Chondrocyte (in vitro differentiated cells): ENCODE measurements at regions not wholly inside any gene's neighbourhood (a gene's known extent, or its start where the extent isn't known, plus 50 kb on each side); places are given as distances from the start of the nearest gene placed in this dataset.

Experiments used
- DNase-seq: peaks from one replicate; pipeline ENCODE4 v3.0.0; 2021; ENCODE audit warnings: mixed read lengths, low spot score
- H3K27ac Mint-ChIP-seq: one replicate; pipeline ENCODE4 v1.8.0; 2021; ENCODE audit warnings: mild to moderate bottlenecking, moderate library complexity, mixed read lengths; ENCODE audit not compliant: unreplicated experiment
- H3K27me3 Mint-ChIP-seq: 2 replicates; pipeline ENCODE4 v1.8.0; 2021; ENCODE audit warnings: low read depth, mixed read lengths
- H3K36me3 Mint-ChIP-seq: 2 replicates; pipeline ENCODE4 v1.8.0; 2021; ENCODE audit warnings: low read depth, mixed read lengths
- H3K4me1 Mint-ChIP-seq: 2 replicates; pipeline ENCODE4 v1.8.0; 2021; ENCODE audit warnings: low read depth, mild to moderate bottlenecking, mixed read lengths
- H3K4me3 Mint-ChIP-seq: one replicate; pipeline ENCODE4 v1.8.0; 2021; ENCODE audit warnings: mild to moderate bottlenecking, moderate library complexity, mixed read lengths; ENCODE audit not compliant: unreplicated experiment
- H3K9me3 Mint-ChIP-seq: 2 replicates; pipeline ENCODE4 v1.8.0; 2021; ENCODE audit warnings: low read depth, mixed read lengths
- TF ChIP-seq, protein P1 (sequence below): fragments of 200-600 bp; sonication (generic); IDR thresholded peaks from 2 replicates; pipeline ENCODE4 v1.5.0; 2021; ENCODE audit warnings: antibody characterized with exemption, mild to moderate bottlenecking, moderate library complexity

DNA sequence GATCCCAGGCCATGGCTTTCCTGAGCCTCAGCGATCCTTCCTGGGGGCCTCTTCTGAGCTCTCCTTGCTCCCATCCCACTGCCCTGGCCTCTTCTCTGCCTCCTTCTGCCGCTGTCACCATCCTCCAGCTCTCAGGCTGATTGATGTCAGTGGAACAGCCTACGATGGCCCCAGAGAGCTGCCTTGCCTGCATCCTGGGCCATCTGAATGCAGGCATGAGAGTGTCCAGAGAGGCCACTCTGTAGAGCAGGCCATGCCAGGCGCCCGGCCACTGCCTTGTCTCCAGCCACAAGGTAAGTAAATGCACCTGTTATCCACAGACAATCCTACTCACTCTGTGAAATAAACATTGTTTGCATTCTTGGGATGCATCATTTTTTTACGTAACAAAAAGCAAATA lies 171.4 kb upstream of the PPP2R2D start:
- TF ChIP-seq, protein P1, sequence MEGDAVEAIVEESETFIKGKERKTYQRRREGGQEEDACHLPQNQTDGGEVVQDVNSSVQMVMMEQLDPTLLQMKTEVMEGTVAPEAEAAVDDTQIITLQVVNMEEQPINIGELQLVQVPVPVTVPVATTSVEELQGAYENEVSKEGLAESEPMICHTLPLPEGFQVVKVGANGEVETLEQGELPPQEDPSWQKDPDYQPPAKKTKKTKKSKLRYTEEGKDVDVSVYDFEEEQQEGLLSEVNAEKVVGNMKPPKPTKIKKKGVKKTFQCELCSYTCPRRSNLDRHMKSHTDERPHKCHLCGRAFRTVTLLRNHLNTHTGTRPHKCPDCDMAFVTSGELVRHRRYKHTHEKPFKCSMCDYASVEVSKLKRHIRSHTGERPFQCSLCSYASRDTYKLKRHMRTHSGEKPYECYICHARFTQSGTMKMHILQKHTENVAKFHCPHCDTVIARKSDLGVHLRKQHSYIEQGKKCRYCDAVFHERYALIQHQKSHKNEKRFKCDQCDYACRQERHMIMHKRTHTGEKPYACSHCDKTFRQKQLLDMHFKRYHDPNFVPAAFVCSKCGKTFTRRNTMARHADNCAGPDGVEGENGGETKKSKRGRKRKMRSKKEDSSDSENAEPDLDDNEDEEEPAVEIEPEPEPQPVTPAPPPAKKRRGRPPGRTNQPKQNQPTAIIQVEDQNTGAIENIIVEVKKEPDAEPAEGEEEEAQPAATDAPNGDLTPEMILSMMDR = no peak
- Mint-ChIP-seq H3K4me1 (peaks cover 12% of the 10 kb centered on the region), H3K9me3 (peaks cover 6% of the 10 kb centered on the region), H3K27ac (no peak overlapping the region), H3K4me3 (no peak overlapping the region), H3K27me3 (no peaks in the 10 kb centered on the region), H3K36me3 (no peaks in the 10 kb centered on the region)
- no peak for DNase-seq

DNA sequence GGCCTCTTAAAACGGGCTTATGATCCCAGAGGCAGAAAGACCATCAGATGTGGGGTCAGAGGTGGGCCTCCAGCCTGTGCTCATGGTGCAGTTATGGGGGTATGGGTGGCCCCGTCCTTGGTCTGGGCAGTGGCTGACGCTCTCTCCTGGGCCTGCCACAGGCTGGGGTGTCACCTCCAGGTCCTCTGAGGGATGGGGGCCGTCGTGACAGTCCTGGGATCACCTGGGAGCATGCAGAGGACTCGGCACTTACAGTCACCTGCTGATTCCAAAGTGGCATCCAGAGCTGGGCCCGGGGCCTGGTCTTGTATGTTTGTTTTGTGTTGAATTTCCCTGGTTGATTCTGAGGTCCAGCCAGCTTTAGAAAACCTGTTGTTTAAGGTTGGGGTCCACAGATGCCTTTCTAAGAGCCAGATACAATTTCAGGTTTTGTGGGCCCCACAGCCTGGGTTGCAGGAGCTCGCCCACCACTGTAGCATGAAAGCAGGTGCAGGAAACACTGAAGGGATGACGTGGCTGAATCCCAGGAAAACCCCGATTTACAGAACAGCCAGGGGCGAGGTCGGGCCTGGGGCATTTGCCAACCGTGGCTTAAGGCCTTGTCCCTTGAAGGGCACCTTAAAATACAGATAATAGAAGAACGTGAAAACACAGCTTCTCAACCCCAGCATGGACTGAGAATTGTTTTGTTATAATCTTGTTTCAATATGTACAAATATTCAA lies 170.7 kb upstream of the PPP2R2D start:
- Mint-ChIP-seq H3K4me1 (peaks cover 12% of the 10 kb centered on the region), H3K4me3 (no peak overlapping the region), H3K27ac (no peak overlapping the region), H3K36me3 (no peaks in the 10 kb centered on the region), H3K9me3 (peaks cover 6% of the 10 kb centered on the region), H3K27me3 (no peaks in the 10 kb centered on the region)
- peak; percentile 58 for DNase-seq
- TF ChIP-seq, protein P1 = no peak

DNA sequence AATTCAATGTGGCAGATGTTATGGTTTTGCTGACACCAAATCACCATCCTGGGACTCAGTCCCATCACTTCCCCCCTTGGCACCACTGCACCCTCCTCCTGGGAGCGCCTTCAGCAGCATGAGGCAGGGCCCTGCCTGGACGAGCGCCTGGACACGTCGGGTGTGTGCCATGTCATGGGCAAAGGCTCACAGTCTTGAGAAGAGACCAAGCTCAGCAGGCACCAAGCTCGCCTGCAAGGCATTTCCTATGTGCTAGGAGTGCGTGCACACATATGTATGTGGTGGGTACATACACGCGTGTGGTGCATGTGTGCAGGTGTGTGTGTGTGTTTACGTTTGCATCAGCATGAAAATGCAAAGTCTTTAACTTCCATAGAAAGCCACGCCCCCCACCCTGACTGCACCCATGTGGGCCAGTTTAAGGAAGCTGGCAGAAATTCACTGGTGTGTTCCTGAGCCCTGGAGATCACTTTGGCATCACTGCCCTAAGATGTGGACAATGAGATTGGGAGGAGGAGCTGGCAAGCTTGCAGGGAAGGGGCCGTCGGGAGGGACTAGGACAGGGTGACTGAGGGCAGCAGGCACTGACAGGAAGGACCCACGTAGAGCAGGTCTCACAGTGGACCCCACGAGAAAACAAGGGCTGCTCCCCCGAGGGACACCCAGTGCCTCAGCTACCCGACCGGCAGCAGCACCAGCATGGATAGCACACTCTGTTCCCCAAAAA lies 169.9 kb upstream of the PPP2R2D start:
- Mint-ChIP-seq H3K27ac (no peak overlapping the region), H3K9me3 (peaks cover 6% of the 10 kb centered on the region)

DNA sequence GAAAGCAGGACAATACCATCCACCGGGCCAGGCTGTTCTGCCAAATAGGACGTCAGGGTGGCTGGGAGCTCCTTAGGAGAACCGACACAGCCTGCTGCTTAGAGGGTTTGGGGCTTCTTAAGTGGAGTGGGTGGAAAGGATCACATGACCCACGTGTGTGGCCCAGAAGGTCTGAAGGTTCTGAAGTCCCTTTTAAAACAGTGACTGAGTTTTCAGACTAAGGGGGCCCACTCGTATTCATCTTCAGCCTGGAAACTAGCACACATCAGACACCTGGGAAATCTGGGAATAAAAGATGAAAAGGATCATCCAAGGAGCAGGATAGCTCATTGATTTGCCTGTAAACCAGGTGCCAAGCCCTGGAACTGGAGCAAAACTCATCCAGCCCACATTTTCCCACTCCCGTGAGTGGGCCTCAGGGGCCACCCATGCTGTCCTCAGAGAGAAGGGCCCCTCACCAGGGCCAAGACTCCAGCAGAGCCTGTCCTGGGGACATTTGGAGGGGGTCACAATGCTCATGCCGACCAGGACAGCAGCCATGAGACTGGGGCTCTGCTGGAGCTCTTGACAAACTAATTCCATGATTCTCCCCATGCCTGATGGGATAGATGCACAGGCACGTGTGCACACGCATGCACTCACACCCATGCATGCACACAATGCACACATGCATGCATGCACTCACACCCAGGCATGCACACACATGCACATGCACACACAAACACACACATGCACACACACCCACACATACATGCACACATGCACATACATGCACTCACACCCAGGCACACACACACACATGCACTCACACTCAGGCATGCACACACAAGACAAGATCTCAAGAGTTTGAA lies 168.8 kb upstream of the PPP2R2D start:
- peaks cover 9% of the 10 kb centered on the region for H3K4me1 Mint-ChIP-seq

More for the DNA sequence above, 169.9 kb upstream of the PPP2R2D start:
- H3K27me3 Mint-ChIP-seq = no peaks in the 10 kb centered on the region
- peaks cover 12% of the 10 kb centered on the region for H3K4me1 Mint-ChIP-seq
- TF ChIP-seq, protein P1 = no peak
- peak; percentile 76 for DNase-seq
- H3K36me3 Mint-ChIP-seq = no peaks in the 10 kb centered on the region
- H3K4me3 Mint-ChIP-seq = no peak overlapping the region

More for the DNA sequence above, 168.8 kb upstream of the PPP2R2D start:
- H3K9me3 Mint-ChIP-seq = peaks cover 6% of the 10 kb centered on the region
- H3K4me3 Mint-ChIP-seq = no peak overlapping the region
- no peaks in the 10 kb centered on the region for H3K27me3 Mint-ChIP-seq
- TF ChIP-seq, protein P1 = no peak
- DNase-seq = no peak
- H3K36me3 Mint-ChIP-seq = no peaks in the 10 kb centered on the region
- no peak overlapping the region for H3K27ac Mint-ChIP-seq
